ENCODE measurements at regions not wholly inside any gene's neighbourhood (a gene's known extent, or its start where the extent isn't known, plus 50 kb on each side); places are given as distances from the start of the nearest gene placed in this dataset.
"Not testable (repeated sequence)": the region's sequence is repeated elsewhere in the genome, so short reads cannot be mapped to it uniquely, and the experiment has no call there.

DNA sequence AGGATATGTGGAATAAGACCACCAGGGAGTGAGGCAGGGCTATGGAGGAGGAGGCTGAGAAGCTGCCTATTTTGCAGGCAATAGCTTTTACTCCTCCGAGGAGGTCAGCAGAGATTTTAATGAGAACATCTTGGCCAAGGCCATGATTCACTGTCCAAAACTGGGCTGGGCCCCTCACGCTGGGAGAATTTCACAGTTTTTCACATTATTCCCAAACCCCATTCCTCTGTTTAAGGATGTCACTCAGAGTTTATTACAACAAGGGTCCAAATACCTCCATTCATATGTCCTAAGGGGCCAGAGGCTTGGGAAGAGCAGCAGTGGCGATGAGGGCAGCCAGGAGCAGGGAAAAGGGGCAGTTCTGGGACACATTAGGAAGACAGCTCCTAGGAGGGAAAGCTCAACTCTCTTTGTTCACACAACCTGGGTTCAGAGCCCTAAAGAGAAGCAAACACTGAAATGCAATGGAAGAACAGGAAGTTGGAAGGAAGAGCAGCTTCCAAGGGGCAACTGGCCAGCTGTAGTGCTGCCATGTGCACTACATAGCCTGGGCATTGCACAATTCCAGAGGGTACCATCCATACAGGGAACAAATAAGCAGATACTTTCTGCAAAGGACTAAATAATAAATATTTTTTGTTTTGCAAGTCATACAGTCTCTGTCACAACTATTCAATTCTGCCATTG is 283.2 kb downstream of the NUAK1 start:
- no peak for DNase-seq

DNA sequence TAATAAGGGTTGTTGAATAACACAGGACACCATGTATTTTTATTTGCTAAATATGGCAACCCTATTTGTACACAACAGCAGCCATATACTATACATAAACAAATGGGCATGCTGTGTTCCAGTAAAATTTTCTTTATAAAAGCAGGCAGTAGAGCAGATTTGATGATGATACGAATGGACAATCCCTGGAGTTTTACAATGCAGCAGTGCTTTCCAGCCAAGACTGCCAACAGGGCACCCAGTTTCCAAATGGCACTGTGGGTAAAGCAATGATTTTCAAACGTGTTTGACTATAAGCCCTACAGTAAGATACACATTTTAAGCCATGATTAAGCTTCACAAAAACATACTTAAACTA is 282.7 kb downstream of the NUAK1 start:
- no peak for DNase-seq

DNA sequence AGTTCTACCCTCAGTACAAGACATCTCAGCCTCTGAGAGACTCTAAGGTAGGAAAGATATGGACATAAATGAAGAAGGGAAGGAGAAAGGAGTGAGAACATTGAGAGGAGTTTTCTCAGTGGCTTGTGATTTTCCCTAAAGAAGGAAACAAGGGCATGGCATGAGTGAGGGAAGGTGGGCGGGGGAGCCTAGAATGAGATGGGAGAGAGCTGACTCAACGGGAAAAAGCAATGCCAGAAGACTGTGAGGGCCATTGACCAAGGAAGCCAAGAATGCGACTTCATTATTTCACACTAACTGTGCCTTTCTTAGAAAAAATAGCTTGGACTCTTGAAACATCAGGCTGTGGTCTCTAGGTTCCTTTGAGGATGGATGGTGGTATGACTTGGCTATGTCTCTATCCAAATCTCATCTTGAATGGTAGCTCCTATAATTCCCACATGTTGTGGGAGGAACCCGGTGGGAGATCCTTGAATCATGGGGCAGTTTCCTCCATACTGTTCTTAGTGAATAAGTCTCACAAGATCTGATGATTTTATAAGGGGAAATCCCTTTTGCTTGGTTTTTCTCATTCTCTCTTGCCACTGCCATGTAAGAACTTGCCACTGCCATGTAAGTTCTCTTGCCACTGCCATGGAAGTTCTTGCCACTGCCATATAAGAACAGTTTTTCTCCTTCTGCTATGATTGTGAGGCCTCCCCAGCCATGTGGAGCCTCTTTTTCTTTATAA is 279.6 kb downstream of the NUAK1 start:
- DNase-seq: no peak

DNA sequence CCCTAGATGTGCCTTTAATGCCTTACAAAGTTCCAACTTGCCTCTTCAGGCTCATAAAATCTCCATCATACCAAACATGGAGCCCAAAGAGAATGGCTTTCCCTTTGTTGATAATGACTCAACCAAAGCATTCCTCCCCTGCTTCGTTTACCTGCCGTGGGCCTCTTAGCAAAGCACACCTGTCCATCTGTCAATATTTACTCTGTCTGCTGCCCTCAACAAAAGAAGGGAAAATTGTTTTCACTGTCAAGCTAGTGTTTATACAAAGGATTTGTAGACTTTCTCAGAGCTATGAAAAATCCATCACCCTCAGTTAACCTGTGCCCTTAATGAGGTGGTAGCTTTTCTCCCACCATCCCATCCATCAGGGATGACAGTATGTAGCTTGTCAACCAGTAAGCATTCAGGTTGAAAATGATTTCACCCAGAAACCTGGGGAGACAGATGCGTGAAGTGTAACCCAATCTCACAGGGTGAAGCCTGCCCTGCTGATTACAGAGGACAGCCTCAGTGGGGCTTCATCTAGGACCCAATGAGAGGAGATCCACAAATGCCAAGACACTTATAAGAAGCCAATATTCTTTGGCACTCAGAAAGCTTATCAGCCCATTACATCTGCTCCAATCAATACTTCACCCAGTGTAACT is 278.1 kb downstream of the NUAK1 start:
- peak; percentile 84 to 95 for DNase-seq

DNA sequence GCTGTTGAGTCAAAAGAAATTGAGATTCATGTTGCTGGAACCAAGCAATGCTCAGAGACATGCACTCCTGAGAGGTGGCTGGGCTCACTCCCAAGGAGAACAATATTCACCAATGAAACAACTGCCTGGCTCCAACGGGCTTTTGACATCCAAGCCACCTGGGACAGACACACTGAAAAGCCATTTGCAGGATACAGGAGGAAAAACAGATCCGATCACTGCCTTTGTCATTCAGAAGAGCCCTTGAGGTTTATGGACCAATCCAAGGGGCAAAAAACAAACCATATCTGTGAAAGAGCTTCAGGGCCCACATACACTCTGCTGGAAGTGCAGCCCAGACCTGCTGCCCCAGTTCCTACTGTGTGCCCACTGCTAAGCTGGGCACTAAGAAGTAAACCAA is 277.5 kb downstream of the NUAK1 start:
- DNase-seq: peak; percentile 76 to 95

DNA sequence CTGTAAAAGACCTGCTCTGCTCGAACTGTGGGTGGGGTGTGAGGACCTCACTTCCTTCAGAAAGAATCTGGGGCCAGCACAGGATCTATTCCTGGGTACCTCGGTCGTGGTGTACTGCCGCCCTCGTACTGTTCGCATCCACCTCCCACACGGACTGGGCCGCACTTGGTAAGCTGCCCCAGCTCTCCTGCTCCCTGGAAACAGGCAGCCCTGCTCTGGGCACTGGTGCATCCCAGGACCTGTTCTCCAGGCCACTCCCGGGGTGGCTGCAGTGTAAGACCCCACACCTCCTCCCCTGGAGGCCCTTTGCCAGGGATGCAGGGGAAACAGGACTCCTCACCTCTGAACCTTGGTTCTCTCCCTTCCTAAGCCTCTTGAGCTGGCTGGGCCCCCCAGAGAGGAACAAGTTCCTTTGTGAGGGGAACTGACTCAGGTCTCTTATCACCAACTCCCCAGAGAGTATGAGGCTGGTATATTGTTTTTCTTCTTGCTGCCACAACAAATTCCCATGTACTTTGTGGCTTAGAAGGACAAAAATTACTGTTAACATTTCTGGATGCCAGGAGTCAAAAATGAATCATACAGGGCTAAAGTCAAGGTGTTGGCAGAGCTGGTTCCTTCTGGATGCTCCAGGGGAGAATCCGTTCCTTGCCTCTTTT is 276.5 kb downstream of the NUAK1 start:
- DNase-seq: no peak

DNA sequence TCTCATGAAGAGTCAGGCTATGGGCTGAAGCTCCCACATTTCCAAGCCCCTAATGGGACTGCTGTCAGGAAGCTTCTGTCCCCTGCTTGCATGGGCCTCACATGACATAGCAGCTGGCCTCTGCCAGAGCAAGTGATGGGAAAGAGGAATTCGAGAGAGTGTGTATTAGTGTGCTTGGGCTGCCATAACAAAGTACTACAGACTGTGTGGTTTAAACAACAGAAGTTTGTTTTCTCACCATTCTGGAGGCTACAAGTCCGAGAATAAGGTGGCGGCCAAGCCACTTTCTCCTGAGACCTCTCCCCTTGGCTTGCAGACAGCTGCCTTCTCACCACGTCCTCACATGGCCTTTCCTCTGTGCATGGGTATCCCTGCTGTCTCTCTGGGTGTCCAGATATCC is 274.4 kb downstream of the NUAK1 start:
- DNase-seq: no peak

DNA sequence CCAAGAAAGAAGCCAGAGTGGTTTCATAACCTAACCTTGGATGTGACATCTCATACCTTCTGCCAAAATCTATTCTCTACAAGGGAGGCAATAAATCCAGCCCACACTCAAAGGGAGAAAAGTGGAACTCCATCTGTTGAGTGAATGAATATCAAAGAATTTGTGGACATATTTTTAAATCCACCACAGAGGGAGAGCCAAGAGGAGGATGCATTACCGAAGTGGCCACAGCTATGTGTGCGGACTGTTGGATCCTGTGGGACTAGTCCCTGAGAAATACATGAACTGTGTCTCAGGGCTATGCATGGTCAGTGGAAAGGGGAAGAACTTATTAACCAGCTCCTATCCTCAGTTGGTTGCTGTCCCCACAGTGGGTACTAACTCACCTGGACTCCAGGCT is 273.9 kb downstream of the NUAK1 start:
- DNase-seq: no peak

DNA sequence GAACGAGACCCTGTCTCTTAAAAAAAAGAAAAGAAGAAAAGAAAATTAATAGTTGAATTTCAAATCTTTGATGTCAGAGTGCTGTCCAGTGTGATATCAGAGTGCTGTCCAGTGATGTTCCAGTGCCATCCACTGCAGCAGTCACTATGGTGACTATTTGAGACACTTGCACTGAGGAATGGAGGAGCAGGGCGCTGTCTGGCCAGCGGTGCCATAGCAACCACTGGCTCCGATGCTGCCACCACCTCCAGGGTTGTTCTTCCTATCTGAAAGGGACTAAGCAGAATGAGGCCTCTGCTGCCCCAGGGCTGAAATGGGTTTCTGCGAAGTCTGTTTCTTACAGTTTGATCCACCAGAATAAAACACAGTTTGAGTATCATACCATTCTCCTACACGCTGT is 272.9 kb downstream of the NUAK1 start:
- no peak for DNase-seq

DNA sequence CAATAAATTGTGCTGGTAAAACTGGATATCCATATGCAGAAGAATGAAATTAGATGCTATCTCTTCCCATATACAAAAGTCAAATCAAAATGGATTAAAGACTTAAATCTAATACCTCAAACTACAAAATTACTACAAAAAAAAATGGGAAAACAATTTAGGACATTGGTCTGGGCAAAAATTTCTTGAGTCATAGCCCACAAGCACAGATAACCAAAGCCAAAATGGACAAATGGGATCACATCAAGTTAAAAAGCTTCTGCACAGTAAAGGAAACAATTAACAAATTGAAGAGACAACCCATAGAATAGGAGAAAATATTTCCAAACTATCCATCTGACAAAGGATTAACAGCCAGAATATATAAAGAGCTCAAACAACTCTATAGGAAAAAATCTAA is 264.6 kb downstream of the NUAK1 start:
- no peak for DNase-seq

DNA sequence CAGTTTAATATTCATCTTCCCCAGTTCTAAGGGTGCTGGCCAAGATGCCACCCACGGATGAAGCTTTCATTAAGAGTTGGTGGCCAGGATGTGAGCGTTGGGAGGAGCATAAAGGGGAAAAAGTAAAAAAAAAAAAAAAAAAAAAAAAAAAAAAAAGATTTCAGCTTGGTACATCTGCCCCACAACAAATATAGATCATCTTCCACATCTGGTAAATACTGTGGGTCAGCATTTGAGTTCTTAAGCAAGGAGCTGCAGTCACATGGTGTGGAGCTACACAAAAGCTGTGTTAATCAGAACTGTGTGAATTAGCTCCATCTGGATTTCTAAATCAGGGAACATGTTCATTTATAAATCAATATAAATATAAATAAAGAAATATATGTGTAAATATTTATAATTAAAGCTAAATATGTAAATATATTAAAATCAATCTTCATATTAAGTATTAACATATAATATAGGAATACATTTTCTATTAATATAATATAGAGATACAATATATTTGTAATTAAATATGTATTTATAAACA is 262.3 kb downstream of the NUAK1 start:
- no peak for DNase-seq

DNA sequence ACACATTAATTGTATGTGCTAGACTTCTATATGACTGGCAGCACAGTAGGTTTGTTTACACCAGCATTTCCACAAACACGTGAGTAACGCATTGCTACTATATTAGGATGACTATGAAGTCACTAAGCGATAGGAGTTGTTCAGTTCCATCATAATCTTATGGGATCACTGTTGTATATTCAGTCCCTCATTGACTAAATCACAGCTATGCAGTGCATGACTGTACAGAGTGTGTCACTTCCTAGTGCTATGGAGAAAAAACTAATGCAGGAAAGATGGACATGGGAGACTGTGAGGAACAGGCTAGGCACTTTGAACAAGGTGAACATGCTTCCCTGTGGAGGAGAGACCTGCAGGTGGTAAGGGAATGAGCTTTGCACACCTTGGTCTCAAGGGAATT is 259.8 kb downstream of the NUAK1 start:
- DNase-seq: no peak

DNA sequence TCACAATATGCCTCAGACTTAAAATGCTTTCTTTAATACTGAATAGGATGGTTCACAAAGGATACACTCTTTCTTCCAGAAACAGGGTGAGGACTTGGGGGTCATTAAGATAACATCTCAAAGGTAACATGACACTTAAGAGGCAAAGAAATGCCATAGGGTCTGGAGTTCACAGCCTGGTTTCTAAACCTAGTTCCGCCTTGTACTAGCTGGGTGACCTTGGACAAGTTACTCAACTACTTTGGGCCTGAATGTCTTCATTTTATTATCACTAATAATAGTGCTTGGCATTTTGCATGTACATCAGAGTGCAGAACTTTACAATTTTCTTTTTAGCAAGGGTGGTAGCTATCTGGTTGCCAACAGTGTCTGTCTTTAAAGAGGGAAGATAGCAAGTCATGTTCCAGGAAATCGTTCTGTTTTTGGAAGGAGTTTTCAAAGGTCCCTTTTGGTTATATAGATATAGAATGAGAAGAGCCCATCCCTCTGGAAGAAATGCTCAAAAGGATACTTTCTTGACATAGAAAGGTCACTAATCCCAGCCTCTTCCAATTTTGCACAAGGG is 257.8 kb downstream of the NUAK1 start:
- no peak for DNase-seq

DNA sequence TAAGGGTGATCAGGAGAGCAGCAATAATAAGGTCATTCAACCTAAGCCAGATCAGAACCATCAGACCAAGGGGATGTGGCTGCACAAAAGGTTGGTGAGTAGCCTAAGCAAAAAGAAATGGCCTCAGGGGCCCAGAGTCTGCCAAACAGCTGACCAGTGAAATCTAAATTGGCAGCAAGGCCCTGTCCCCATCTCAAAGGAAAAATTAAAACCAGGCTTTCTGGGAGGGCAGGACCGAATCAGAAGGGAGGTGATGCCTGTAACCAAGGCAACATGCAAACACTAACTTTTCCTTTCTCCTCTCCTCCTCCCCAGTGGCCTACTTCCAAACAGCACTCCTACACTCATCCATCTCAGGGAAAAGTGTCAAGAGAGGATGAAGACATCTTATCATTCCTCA is 256.4 kb downstream of the NUAK1 start:
- no peak for DNase-seq

DNA sequence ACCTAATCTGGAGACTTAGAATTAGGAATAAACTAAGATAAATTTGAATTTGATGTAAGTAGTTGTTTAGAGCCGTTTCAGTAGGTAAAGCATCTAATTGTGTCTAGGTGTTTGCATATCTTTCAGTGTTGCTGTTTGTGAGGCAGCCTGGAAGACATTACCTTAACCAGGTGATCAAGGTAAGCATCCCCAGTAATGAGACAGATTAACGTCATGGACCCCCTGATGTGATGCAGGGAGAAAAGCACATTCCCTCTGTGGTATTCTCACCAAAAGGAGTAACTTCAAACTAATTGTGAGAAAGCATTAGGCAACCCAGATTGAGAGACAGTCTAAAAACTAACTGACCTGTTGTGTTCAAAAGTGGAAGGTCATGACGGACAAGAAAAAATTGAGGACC is 251.6 kb downstream of the NUAK1 start:
- no peak for DNase-seq

DNA sequence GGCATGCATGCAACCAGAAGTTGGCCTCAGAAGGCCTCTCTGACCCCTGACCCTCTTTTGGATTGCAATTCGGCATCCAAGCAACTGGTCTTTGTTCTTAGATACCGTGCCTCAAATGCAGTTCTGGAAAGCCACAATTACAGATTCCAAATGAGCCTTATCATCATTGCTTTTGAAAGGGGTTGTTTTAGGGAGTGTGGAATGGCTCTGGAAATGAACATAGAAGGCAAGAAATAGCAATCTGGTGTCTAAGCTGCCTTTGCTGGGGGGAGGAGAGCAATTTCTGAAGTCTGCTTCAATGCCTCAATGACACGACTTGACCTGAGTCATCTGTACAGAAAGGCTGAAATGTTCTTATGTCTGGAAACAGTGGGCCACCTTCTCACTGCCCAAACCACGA is 250.1 kb downstream of the NUAK1 start:
- no peak for DNase-seq

DNA sequence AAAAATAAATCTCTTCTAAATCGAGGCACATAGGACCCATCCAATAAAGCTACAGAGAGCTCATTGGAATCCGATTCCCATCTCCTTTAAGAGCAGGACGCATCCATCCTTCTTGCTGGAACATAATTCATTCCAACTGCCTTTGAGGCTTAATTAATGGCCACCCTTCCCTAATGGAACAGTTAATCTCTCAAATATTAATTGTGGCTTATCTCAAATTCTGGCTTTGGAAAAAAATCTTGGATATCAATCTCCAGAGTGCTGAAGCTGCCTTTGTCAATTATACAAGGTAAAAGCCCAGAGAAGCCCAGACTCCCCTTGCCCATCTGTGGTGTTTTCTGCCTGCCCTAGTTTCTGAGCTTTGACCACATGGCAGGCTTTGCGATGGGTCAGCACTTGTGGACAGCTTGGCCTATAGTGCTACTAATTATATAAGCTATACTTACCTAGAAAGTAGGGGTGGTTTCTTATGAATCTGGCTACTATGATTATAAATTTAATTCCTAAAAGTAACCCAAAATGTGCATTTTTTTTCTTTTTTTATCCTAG is 246.3 kb downstream of the NUAK1 start:
- no peak for DNase-seq

DNA sequence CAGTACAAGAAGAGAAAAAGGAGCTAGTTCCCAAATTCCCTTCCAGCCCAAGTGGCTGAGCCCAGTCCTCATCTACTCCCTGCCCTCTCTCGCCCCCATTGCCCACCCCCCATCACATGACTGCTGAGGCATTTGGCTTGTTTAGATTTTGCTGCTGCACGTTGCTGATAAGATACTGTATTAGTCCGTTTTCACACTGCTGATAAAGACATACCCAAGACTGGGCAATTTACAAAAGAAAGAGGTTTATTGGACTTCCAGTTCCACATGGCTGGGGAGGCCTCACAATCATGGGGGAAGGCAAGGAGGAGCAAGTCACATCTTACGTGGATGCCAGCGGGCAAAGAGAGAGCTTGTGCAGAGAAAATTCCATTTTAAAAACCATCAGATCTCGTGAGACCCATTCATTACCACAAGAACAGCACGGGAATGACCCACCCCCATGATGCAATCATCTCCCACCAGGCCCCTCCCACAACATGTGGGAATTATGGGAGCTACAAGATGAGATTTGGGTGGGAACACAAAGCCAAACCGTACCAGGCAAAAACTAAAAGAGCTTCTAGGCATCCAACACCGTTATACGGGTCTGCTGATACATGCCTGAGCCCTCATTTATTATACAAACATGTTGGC is 243.4 kb downstream of the NUAK1 start:
- not testable (repeated sequence) for DNase-seq

DNA sequence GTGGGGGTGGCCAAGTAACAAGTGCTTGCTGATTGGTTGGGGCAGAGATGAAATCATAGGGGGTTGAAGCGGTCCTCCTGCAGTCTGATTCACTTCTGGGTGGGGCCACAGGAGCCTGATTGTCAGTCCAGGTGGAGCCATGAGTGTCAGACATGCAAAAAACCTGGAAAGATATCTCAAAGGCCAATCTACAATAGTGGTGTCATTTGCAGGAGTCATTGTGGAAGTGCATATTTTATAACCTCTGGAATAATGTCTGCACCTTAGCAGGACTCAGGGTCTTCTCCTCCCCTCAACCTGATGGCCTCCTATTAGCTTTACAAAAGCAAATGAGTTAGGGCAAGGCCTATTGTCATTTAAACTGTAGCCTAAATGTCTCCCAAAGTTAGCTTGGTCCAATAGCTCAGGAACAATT is 241.4 kb downstream of the NUAK1 start:
- no peak for DNase-seq

DNA sequence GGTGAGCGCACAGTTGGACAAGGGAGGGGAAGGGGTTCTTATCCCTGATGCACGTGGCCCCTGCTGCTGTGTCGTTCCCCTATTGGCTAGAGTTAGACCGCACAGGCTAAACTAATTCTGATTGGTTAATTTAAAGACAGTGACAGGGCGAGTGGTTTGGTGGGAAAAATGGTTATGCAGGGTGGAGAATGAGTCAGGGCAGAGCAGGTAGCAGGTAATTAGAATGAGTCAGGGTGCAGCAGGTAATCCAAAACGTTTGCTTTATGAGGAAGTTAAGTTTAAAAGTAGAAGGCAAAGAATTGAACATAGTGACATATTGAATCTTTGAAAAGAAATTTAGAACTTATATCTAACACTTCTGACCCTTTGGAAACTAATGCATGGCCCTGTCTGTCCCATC is 240.5 kb downstream of the NUAK1 start:
- DNase-seq: not testable (repeated sequence)

DNA sequence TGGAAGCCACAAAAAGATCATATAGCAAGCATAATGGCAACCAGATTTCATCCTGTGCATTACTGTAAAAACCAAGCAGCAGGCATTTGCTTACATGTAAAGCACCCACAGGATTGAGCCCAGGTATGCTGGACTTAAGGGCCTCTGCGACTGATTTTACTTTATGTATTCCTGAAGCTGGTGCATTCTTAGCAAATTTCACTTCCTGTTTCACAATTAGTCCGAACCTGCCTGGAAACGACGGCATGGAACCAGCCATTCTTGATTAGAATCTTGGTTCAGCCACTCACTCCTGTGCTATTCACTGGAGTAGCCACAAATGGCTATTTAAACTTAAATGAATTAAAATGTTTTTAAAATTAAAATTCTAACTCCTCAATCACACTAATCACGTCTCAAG is 239.2 kb downstream of the NUAK1 start:
- DNase-seq: no peak

DNA sequence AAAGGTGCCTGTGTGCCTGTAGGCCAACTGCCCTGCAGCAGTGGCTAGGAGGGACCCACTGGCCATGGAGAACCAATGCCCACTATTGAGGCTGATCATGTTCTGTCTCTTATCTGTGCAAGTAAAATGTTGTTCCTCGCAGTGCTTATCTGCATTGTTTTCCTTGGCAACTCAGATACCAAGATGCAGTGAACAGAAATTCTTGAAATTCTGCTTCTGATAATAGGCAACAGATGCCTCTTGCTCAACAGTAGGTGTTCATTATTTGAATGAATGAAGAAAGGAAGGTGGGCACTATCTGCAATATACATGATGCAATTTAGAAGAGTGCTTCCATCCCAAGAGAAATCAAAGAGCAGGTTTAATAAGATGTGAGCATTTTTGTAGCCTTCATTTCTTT is 232.2 kb downstream of the NUAK1 start:
- DNase-seq: no peak

All from NCI-H187 (cell line).